ENCODE measurements at regions not wholly inside any gene's neighbourhood (a gene's known extent, or its start where the extent isn't known, plus 50 kb on each side); places are given as distances from the start of the nearest gene placed in this dataset.

DNA sequence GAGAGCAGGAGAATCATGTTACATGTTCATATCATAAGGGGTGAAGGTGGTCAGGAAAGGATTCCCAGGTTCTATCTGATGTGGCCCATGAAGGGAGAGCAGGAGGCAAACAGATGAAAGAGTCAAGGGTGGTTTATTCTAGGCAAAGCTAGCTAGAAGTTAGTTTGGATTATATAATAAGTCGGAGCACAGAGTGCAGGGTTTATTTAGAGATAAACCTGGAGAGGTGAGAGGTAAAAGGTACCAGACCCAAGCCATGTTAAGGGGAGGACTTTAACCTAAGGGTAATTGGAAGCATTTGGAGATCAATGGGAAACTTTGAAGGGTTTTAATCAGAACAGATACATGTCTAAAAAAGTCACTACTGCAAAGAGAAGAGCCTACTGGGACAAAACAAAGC lies 69.2 kb upstream of the LRATD1 start:
- intact Hi-C loops (cut with DNase I): no loop called here
- no peak for DNase-seq

DNA sequence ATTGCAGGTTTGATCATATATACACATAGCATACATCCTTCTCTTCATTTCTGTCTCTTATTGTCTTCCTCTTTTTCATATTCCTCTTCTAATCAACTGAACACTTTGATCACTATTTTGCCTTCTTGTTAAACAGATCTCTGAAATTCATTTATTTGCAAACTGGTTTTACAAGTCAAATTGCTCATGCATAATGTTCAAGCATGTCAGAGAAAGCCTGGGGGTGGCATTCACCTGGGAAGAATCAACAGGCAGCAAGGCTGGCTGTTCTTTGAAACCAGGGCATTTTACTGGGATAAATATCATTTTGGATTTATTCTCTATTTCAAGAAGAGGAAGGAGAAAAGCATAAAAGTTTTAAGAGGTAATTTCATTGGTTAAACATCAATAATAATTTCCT lies 66.9 kb upstream of the LRATD1 start:
- intact Hi-C loops (cut with DNase I): no loop called here
- no peak for DNase-seq

DNA sequence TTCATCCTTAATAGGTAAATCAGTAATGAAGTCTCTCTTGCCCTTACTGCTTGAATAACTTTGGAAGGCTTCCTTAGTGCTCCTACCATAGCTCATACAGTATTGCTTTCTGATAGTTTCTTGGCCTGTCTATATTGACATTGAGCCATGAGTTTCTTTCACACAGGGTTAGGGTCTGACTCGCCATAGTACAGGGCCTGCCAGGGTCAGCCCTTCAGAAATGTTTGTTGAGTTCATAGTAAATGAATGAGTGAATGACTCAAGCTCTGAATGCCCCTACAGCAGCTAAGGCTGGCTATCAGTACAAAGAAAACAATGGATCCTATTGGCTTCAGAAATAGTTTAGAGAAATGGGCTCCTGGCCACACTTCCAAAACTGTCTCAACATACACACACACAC lies 65.0 kb upstream of the LRATD1 start:
- intact Hi-C loops (cut with DNase I): no loop called here
- DNase-seq: no peak

DNA sequence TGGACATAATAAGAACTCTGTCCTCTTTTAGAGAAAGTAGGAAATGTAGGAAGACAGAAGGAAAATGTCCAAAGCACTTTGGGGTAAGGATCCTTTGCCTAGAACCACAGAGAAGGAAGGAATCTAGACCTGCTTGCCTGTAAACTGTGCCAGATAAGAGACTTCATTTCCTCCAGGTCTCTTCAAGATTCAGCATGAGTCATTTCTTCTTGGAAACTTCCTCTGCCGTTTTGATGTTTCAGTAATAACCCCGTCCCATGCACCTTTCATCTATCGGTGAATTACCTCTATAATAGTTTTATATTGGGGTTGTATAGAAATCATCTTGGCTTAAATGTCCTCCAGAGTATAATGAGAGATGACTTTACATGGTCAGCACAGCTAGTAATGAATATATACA lies 63.2 kb upstream of the LRATD1 start:
- intact Hi-C loops (cut with DNase I): no loop called here
- no peak for DNase-seq

DNA sequence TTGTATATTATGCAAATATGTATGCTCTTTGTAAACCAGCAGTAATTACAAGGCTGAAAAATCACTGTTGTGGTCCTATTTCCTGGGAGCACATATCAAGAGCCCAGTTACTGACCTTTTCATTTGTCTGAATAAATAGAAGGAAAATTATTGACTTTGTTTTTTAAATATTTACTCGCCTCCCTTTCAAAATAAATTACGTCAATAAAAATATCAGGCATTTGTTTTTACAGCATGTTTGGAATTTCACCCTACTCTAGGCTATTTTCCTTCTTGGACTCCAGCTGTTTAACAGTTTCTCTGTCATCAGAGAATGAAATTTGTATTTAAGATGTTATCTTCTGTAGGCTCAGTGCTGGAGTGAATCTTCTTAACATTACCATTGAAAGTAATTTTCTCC lies 59.9 kb upstream of the LRATD1 start:
- intact Hi-C loops (cut with DNase I): no loop called here
- no peak for DNase-seq

DNA sequence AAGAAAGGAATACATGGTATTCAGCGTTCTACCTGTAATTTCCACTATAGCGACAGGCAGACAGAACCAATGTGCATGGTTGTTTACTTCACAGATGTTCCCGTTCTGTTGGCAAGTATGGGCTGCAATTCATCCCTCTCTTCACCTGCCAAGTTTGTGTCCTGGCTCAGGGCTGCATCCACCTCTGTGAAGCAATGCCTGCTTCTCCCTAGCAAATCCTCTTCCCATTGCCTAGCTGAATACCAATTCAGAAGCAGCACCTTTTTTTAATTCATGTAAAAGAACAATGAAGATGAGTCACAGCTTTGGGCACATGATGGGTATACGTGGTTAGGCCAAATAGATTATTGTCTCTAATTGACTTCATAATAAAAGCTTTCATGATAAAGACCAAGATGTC lies 54.7 kb upstream of the LRATD1 start:
- peak in 1 of 10 donors; percentile 75 for DNase-seq
- intact Hi-C loops (cut with DNase I): no loop called here

Data from posterior cingulate gyrus (tissue), 11 donors.